WTC11 (cell line): ENCODE measurements at regions not wholly inside any gene's neighbourhood (a gene's known extent, or its start where the extent isn't known, plus 50 kb on each side); places are given as distances from the start of the nearest gene placed in this dataset.

Experiments
- ZNF423 ChIP-seq: fragments of 250-450 bp; sonication (Bioruptor Pico); IDR thresholded peaks from 2 replicates; pipeline ENCODE4 v2.1.2; 2022; ENCODE audit warnings: mild to moderate bottlenecking, moderate library complexity
- TF ChIP-seq, protein P1 (sequence below): fragments of 200-600 bp; IDR thresholded peaks from 2 replicates; pipeline ENCODE4 v1.8.0; 2022; ENCODE audit warnings: antibody characterized with exemption

DNA sequence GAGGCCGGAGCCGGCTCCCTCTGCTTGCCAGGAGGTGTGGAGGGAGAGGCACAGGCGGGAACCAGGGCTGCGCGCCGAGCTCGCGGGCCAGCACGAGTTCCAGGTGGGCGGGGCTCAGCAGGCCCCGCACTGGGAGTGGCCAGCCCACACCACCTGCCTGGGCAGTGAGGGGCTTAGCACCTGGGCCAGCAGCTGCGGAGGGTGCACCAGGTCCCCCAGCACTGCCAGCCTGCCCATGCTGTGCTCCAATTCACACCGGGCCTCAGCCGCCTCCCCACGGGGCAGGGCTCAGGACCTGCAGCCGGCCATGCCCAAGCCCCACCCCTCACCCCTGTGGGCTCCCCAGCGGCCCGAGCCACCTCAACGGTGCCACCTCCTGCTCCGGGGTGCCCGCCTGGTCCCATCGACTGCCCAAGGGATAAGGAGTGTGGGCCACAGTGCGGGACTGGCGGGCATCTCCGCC lies 72.4 kb upstream of the PPP2R5C start:
- TF ChIP-seq, protein P1, sequence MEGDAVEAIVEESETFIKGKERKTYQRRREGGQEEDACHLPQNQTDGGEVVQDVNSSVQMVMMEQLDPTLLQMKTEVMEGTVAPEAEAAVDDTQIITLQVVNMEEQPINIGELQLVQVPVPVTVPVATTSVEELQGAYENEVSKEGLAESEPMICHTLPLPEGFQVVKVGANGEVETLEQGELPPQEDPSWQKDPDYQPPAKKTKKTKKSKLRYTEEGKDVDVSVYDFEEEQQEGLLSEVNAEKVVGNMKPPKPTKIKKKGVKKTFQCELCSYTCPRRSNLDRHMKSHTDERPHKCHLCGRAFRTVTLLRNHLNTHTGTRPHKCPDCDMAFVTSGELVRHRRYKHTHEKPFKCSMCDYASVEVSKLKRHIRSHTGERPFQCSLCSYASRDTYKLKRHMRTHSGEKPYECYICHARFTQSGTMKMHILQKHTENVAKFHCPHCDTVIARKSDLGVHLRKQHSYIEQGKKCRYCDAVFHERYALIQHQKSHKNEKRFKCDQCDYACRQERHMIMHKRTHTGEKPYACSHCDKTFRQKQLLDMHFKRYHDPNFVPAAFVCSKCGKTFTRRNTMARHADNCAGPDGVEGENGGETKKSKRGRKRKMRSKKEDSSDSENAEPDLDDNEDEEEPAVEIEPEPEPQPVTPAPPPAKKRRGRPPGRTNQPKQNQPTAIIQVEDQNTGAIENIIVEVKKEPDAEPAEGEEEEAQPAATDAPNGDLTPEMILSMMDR: no peak
- no peak for TF ChIP-seq ZNF423
